ENCODE measurements at regions not wholly inside any gene's neighbourhood (a gene's known extent, or its start where the extent isn't known, plus 50 kb on each side); places are given as distances from the start of the nearest gene placed in this dataset.

DNA sequence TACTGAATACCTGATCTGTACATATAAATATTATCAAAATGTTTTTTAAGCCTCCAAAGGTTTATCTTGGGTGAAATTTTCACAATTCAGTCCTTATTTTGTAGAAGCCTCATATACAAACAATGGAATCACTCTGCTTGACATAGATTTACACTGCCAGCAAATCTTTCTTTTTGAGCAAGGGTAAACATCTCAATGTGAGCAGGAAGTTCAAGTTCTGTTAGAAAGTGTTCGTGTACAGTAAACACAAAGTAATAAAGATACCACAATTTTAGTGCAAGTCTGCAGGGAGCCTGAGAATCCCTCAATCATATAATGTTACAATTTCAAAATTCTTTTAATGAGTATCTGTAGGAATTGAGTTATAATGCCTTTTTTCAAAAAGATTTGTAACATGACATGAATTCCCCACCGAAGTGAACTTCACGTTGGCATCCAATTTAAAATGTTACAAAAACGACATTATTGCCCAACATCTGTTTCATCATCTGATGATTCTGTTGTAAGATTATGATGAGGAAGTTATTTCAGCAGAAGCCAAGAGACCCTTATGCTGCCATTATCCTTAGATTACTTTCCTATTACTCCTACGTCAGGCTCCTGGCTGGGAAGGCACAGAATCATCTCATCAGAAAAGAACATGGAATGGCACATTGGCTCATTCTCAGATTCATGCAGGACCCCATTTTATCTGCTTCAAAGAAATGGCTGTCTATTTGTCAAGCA is 283.9 kb upstream of the ACVR2A start:
- DNase-seq (ENCODE audit: insufficient read length, low spot score) (no peak), FAIRE-seq (no peak)

DNA sequence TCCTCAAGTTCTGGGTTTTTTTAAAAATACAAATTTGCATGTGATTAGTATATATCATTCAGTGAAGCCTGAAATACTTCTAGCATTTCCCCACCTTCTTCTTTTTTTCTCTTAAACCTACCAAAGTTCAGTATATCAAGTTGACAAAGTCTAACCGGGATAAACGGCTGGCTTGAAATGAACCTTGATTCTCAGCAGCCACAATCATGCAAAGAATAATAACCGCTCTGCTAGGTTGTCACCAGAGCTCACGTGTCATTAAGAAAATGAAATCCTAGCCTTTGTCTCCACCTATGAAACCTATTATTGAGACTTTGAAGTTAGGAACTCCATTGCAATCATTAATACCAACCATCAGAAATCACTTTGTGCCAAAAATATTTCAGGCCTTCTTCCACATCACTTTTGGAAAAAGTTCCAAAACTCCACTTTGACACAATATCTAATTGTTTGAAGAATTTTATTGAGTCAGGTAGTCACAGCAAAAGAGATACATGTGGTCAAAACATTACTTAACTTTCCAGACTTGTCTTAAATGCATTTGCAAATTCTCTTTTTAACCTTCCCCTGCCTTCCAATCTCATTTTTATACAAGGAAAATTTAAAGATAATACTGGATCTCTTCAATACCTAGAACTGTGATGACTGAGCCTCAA is 285.6 kb upstream of the ACVR2A start:
- DNase-seq (ENCODE audit: insufficient read length, low spot score) = no peak
- FAIRE-seq = no peak

DNA sequence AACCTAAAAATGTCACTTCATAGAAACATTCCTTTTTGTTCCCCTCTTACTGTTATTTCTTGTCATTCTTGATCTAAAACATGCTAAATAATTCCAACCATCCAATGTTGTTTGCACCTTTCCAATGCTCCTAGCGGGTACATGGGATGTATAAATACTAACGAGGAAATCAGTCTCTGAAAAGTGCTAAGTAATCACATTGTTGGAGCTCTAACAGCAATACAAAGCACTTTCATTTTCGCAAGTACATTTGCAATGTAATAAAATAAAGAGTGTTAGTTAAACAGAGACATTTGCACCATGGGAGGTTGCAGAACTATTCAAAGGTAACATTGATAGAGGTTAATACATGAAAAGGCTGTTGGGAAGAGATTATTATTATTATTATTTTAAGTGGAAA is 286.2 kb upstream of the ACVR2A start:
- FAIRE-seq (no peak), DNase-seq (ENCODE audit: insufficient read length, low spot score) (no peak)

DNA sequence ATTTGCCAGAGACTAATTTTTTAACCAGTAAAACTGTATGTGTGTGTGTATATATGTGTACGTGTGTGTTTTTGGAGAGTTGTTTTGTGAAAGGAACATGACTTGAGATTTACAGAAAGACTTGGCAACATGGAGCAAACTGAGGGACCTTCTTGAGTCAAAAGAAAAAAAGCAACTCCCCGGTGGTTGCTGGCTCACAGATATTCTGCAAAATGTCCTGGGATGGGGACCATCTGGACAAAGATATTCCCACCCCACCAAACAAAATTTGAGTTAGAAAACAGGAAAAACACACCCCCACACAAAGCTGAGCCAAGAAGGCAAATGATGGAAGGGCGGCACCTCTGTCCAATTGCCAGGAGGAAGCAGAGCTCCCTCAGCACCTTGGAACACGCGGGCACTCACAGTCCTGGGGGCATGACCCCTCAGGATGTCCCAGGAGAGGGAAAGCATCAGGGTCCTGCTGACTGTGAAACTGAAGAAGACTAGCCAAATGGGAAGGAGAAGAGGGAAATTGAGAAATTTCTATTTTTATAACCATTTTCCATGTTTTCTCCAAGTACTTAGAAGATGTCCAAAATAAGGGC is 290.2 kb upstream of the ACVR2A start:
- FAIRE-seq (no peak), DNase-seq (ENCODE audit: insufficient read length, low spot score) (no peak)

DNA sequence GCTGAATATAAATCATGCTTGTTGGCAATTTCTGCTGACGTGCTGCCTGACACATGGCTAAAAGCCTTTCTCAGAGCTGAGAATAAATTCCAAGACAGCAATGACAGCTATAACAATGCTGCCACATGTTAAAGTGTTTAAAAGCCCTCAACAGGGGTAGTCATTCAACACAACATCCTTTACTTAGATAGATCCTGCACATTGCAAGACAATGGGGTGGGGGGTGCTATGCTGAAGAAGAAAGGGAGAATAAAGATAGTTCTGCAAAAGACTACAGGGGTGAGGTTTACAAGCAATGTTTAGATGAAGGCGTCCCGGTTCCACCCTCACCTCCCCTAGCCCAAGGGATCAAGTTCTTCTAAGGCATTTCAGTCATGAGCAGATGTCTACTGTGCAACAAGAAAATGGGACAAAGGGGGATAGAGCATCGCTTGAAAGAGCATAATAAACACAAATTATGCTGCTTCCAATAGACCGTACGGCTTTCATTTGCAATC is 291.0 kb upstream of the ACVR2A start:
- DNase-seq (ENCODE audit: insufficient read length, low spot score) (no peak), FAIRE-seq (no peak)

DNA sequence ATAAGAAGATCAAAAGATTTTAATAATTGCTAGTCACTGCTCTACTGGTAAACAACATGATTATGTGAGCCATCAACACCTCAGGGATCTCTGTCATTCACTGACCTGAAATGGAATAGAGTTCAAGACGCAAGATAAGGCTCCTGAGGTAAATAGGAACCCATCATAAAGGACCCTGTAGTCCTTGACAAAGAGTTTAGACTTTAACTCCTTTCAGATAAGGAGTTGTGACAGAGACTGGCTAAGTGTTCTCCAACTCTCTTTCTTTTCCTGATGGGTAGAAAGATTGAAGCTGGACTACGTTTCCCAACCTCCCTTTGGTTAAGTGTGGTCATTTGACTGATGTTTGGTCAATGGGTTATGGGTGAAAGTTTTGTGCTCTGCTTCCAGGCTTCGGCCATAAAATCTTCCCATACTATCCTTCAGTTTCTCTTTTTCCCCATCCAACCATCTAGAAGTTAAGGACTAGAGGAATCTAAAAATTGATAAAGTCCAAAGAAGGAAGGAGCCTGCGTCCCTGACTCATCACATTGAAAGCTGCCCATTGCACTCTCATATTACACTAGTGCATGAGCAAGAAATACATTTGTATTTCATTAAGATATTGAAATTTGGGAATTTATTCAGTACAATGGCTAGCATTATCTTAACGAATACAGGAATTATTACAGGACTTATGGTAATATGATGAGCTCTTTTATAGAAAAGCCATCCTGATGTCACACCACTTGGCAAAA is 293.7 kb upstream of the ACVR2A start:
- no peak for DNase-seq (ENCODE audit: insufficient read length, low spot score)
- FAIRE-seq = no peak

DNA sequence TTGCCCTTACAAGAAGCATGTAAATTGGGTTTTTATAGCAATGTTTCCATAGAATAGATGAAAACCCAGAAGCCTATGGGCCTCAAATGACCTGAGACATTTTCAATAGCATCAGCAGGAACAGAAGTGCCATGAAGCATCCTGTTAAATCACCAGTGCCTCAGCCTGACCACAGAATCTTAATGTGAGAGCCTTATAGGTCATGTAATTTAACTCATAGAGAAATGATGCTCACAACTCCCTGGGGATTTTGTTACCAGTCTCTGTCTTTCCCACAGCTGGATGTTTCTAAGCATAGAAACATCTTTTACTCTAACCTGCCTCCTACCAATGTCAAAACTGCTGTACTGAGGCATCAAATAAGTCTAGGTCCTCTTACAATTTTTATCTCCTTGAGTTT is 295.8 kb upstream of the ACVR2A start:
- FAIRE-seq (no peak), DNase-seq (ENCODE audit: insufficient read length, low spot score) (no peak)

DNA sequence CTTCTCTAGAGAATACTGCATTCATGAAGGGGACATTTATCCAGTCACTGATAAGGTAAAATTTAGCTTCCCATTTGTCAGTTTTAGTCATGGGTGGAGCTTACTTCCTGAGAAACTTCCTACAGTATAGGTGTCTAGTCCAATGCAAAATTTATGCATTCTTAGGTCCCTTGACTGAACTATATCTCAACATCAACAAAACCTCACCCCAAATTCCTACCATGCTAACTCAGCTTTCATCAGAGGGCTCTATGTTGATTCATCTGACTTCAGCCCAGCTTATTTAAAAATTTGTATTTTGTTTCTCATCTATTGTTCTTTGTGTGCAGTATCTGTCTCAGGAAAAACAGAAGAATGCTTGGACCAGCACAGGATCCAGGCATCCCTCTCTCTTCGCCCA is 296.4 kb upstream of the ACVR2A start:
- DNase-seq (ENCODE audit: insufficient read length, low spot score) = no peak
- no peak for FAIRE-seq

DNA sequence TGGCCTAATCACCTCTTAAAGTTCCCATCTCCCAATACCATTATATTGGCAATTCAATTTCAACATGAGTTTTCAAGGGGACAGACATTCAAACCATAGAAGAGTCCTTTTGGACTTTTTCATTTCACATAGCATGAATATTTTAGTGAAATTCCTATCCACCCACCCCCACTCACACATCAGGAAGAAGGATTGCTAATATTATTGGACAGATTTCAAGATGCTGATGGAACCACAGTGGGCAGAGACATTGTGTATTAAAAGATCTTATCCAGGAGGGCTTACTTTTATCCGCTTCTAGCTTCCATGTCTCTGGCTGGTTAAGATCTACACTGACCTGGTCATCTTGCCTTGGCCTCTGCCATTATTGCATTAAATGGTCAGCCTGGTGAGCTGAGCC is 297.4 kb upstream of the ACVR2A start:
- DNase-seq (ENCODE audit: insufficient read length, low spot score) (no peak), FAIRE-seq (no peak)

DNA sequence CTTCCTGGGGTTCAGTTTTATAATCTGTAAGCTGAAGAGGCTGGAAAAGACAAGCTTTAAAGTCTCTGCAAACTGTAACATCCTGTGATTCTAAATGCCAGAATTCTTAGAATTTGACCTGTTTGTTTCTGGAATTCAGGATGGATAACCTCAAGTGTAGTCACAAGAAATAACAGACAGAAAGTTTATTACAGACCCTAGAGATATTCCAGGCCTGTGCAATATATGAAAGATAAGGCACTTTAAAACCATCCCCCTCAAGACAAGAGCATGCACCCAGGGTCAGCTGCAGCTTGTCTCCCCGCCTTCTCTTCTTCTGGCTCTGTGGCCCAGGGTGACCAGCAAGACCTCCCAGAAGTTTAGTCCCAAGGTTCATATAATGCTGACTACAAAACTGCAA is 298.7 kb upstream of the ACVR2A start:
- FAIRE-seq = no peak
- DNase-seq (ENCODE audit: insufficient read length, low spot score) = no peak

DNA sequence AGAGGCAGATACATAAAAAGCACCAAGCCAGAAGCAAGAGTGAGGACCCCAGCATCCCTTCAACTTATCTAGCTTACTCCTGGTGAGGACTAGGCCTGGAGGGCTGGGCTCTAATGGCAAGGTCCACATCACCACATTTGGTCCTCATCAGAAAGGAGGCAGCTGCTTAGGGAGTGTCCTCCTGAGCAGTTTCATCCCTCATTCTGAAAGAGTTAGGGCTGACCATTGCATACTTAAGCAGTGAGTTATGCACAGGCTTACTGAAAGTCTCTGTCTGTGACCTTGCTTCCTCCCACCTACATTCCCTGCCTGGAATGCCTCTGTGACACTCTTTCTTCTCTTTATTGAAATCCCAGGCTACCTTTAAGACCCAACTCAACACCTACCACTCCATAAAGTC is 301.8 kb upstream of the ACVR2A start:
- no peak for DNase-seq (ENCODE audit: insufficient read length, low spot score)
- FAIRE-seq = no peak

DNA sequence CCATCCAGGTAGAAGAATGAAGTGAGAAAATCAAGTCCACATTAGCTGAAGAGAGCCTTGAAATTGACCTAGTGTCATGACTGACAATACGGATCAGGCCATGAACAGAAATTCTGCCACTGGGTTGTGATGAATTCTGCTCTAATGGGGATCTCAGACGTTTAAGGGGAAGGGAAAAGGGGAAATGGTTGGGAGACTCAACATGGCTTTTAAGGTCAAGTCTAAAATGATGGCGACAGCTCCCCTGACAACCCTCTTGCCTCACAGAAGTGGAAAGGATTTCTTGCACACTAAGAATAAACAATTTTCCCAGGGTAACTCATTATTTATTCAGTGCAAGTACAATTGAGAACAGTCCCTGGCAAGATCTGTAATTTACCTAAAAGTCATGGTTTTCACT is 302.5 kb upstream of the ACVR2A start:
- DNase-seq (ENCODE audit: insufficient read length, low spot score) (no peak), FAIRE-seq (no peak)

DNA sequence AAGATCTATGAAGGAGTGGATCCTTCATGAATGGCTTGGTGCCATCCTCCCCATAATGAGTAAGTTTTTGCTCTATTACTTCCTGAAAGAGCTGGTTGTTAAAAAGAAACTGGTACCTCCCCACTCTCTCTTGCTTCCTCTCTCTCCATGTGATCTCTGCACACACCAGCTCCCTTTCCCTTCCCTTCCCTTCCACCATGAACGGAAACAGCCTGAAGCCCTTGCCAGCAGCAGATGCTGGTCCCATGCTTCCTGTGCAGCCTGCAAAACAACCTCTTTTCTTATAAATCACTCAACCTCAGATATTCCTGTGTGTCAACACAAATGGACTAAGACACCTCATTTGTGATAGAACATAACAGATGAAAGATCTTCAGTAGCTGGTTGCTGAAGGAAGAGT is 303.5 kb upstream of the ACVR2A start:
- FAIRE-seq = no peak
- DNase-seq (ENCODE audit: insufficient read length, low spot score) = no peak

DNA sequence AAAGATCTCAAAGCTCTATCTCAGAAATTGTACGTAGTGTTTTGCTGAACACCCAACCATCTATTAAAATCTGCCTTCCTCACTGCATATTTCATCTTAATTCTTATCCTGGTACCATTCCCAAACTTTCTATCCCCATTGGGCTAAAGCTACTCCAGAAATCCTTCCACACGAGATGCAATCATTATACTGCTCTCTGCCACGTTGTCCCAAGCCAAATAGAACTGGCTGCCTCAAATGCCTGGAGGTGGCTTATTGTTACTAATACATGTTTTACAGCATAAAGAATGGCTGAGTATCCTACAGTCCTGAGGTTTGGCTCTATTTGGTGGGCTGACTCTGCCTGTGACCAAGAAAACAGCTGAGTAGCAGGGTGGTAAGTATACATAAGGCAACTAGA is 306.0 kb upstream of the ACVR2A start:
- no peak for FAIRE-seq
- DNase-seq (ENCODE audit: insufficient read length, low spot score) = no peak

DNA sequence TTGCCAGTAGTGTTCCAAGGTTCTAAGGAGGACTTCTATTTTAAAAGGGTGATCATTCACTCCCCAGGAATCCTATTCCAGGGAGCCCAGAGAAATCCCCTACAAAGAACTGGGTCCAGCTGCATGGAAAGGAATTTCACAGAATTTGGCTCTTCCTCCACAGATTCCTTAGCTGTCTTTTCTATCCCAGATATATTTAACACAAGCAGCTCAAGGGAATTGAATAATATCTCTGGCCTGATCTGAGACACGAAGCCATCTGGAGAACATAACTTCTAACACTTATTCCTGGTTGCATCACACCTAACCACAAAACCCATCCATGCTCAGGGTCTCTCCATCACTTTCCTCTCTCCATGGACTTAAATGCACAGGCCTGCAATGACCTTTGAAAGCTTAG is 306.7 kb upstream of the ACVR2A start:
- no peak for DNase-seq (ENCODE audit: insufficient read length, low spot score)
- no peak for FAIRE-seq

DNA sequence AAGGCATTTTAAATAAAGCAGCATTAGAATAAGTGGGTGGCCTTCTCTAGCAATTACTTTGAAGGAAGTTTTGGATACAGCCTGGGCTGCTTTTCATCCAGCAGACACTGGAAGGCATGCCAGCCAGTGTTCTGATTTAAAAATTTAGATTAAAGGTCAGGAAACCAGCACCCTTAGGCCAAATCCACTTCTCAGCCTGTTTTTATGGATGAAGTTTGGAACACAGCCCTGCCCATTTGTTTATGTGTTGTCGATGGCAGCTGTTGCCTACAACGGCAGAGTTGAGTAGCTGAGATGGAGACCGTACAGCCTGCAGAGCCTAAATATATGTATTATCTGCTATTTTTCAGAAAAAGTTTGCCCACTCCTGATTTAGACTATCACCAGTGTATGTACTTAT is 313.6 kb upstream of the ACVR2A start:
- DNase-seq (ENCODE audit: insufficient read length, low spot score) (no peak), FAIRE-seq (no peak)

DNA sequence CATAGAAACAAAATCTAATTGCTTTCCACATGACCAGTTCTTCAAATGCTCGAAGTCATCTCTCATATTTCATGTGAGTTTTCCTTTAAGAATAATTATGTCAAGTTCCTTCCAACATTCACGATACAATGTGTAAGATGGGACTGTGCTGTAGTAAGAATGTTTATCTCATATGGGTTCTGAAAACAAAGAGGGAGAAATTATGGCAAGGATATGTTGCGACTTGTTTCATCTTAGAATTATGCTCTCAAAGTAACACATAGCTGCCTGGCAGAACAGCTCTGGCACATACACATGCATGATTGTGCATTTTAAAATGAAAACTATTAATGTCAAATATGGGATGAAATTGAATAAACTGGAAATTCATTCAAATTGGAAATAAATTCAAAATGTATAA is 314.8 kb upstream of the ACVR2A start:
- FAIRE-seq = no peak
- no peak for DNase-seq (ENCODE audit: insufficient read length, low spot score)

DNA sequence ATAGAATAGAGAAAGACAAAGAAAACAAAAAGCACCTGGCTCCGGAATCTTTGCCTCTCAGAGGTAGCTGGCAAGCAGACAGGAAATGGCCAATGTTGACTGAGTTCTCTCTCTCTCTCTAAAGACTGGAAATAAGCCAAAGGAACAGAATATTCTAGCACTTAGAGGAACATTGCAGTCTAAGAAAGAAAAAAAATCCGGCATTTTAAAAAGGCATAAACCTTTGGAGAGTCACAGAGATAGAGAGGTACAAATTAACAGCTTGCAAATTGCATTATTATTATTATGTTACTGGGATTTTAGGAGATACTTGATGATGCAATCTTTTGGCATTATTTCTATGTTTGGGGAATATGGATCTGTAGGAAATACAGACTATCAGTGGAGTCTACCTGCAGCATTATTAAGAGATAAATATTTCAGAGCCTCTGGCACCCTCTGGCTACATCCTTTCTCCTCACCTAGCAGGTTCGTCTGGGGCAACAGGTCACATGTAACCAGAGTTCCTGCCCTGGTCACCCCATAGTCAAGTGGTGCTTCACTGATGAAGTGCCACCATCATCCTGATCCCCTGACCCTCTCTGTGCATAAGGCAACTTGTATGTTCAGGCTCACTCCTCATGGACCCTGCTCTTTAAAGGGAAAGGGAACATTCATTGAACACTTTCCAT is 318.9 kb upstream of the ACVR2A start:
- no peak for DNase-seq (ENCODE audit: insufficient read length, low spot score)
- no peak for FAIRE-seq

DNA sequence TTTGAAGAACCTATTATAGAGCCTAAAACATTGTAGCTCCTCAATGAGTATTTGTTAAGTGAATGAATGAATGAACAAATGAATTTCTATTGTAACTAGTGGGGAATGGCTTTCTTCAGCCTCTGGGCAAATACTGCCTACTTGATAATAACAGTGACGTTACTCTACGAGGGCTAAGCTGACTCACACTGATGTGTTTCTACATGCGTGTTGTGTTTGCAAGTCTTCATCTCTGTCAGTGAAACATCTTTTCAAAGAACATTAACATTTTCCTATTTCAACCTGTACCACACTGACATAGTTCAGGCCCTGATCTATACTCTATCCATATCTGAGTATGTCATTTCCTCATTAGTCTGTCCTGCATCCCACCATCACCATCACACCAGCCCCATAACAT is 319.9 kb upstream of the ACVR2A start:
- DNase-seq (ENCODE audit: insufficient read length, low spot score) = no peak
- FAIRE-seq = no peak

DNA sequence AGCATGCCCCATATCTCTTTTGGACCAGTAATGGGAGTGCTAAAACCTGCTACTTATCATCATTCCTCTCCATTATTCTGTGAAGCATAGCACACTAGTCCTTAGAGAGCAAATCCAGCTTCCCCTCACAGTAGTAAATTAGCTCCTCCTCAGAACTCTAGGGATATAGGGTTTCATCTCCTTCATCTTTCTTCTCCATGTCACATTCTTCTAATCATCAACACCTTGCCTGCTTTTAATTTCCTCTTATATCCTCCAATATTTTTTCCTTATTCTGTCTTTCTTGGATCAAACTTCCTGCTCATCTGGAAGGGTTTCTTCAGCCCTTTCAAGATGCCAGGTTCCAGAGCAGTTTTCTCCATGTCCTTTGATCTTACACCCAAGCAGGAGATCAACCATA is 321.4 kb upstream of the ACVR2A start:
- DNase-seq (ENCODE audit: insufficient read length, low spot score) = no peak
- no peak for FAIRE-seq

DNA sequence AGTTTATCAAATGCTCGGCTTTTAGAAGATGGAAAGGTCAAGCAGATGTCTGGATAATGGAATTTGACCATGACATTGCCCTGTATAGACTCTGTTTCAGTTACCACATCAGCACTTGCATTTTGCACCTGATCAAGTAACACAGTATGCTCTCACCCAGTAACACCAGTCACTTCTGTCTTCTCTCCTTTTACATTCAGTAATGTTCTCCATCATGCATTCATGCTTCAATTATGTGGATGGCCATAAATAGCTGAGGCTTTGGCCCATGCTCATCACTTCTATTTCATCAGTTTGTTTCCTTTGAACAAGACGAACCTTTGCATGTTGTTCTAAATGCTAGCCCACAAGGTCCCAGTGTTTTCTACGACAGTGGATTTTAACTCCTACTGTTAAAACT is 322.9 kb upstream of the ACVR2A start:
- DNase-seq (ENCODE audit: insufficient read length, low spot score) = no peak
- no peak for FAIRE-seq

All from GM19239 (cell line).